ENCODE measurements at regions not wholly inside any gene's neighbourhood (a gene's known extent, or its start where the extent isn't known, plus 50 kb on each side); places are given as distances from the start of the nearest gene placed in this dataset.

GRCh38 chr2:18704276-18704675 lies 114.9 kb upstream of the NT5C1B start:
- no peak for TF ChIP-seq CREB1 (IDR thresholded peaks at IDR 0.05; ENCODE audit: low read depth)
- no peak for TF ChIP-seq YY1 (IDR thresholded peaks at IDR 0.05; ENCODE audit: low read depth)
- TF ChIP-seq TAF1 (IDR thresholded peaks at IDR 0.05; ENCODE audit: low read depth) = no peak
- TF ChIP-seq EGR1 (IDR thresholded peaks at IDR 0.05) = no peak
- no peak for TF ChIP-seq USF1 (IDR thresholded peaks at IDR 0.05)

- no peak for TF ChIP-seq TAF1 (IDR thresholded peaks at IDR 0.05; ENCODE audit: low read depth)
- no peak for TF ChIP-seq RAD21 (IDR thresholded peaks at IDR 0.05; ENCODE audit: low read depth)
- TF ChIP-seq TCF12 (IDR thresholded peaks at IDR 0.05; ENCODE audit: low read depth) = no peak
- TF ChIP-seq CREB1 (IDR thresholded peaks at IDR 0.05; ENCODE audit: low read depth) = no peak
- TF ChIP-seq YY1 (IDR thresholded peaks at IDR 0.05; ENCODE audit: low read depth) = no peak
- TF ChIP-seq ZBTB7A (IDR thresholded peaks at IDR 0.05; ENCODE audit: low read depth) = no peak
- no peak for TF ChIP-seq TEAD4 (IDR thresholded peaks at IDR 0.05)
- no peak for TF ChIP-seq CEBPB (IDR thresholded peaks at IDR 0.05)
- TF ChIP-seq FOXM1 (IDR thresholded peaks at IDR 0.05; ENCODE audit: borderline replicate concordance, low read depth) = no peak
- TF ChIP-seq NFIC (IDR thresholded peaks at IDR 0.05) = no peak
- TF ChIP-seq EGR1 (IDR thresholded peaks at IDR 0.05) = no peak
These were observed 114.2 kb upstream of the NT5C1B start for GRCh38 chr2:18703555-18703954.

GRCh38 chr2:18701981-18702380 lies 112.6 kb upstream of the NT5C1B start:
- no peak for TF ChIP-seq USF1 (IDR thresholded peaks at IDR 0.05)

GRCh38 chr2:18701546-18701945 lies 112.2 kb upstream of the NT5C1B start:
- TF ChIP-seq, protein P1, sequence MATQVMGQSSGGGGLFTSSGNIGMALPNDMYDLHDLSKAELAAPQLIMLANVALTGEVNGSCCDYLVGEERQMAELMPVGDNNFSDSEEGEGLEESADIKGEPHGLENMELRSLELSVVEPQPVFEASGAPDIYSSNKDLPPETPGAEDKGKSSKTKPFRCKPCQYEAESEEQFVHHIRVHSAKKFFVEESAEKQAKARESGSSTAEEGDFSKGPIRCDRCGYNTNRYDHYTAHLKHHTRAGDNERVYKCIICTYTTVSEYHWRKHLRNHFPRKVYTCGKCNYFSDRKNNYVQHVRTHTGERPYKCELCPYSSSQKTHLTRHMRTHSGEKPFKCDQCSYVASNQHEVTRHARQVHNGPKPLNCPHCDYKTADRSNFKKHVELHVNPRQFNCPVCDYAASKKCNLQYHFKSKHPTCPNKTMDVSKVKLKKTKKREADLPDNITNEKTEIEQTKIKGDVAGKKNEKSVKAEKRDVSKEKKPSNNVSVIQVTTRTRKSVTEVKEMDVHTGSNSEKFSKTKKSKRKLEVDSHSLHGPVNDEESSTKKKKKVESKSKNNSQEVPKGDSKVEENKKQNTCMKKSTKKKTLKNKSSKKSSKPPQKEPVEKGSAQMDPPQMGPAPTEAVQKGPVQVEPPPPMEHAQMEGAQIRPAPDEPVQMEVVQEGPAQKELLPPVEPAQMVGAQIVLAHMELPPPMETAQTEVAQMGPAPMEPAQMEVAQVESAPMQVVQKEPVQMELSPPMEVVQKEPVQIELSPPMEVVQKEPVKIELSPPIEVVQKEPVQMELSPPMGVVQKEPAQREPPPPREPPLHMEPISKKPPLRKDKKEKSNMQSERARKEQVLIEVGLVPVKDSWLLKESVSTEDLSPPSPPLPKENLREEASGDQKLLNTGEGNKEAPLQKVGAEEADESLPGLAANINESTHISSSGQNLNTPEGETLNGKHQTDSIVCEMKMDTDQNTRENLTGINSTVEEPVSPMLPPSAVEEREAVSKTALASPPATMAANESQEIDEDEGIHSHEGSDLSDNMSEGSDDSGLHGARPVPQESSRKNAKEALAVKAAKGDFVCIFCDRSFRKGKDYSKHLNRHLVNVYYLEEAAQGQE (IDR thresholded peaks at IDR 0.05; ENCODE audit: low read depth) = no peak
- no peak for TF ChIP-seq CEBPB (IDR thresholded peaks at IDR 0.05)
- TF ChIP-seq RAD21 (IDR thresholded peaks at IDR 0.05; ENCODE audit: low read depth) = no peak
- no peak for TF ChIP-seq TAF1 (IDR thresholded peaks at IDR 0.05; ENCODE audit: low read depth)
- TF ChIP-seq FOXM1 (IDR thresholded peaks at IDR 0.05; ENCODE audit: borderline replicate concordance, low read depth) = no peak
- no peak for TF ChIP-seq MAX (IDR thresholded peaks at IDR 0.05)
- no peak for TF ChIP-seq TCF12 (IDR thresholded peaks at IDR 0.05; ENCODE audit: low read depth)
- no peak for TF ChIP-seq TEAD4 (IDR thresholded peaks at IDR 0.05)
- no peak for TF ChIP-seq YY1 (IDR thresholded peaks at IDR 0.05; ENCODE audit: low read depth)
- TF ChIP-seq NFIC (IDR thresholded peaks at IDR 0.05) = no peak
- TF ChIP-seq EP300 (IDR thresholded peaks at IDR 0.05; ENCODE audit: borderline replicate concordance) = no peak
- no peak for TF ChIP-seq ZBTB7A (IDR thresholded peaks at IDR 0.05; ENCODE audit: low read depth)
- no peak for TF ChIP-seq USF1 (IDR thresholded peaks at IDR 0.05)

GRCh38 chr2:18690342-18690741 lies 101.0 kb upstream of the NT5C1B start:
- TF ChIP-seq, protein P1 (IDR thresholded peaks at IDR 0.05; ENCODE audit: low read depth) = no peak
- TF ChIP-seq RAD21 (IDR thresholded peaks at IDR 0.05; ENCODE audit: low read depth) = no peak
- TF ChIP-seq YY1 (IDR thresholded peaks at IDR 0.05; ENCODE audit: low read depth) = no peak
- no peak for TF ChIP-seq FOXM1 (IDR thresholded peaks at IDR 0.05; ENCODE audit: borderline replicate concordance, low read depth)
- TF ChIP-seq TEAD4 (IDR thresholded peaks at IDR 0.05) = no peak
- no peak for TF ChIP-seq TAF1 (IDR thresholded peaks at IDR 0.05; ENCODE audit: low read depth)
- TF ChIP-seq CREB1 (IDR thresholded peaks at IDR 0.05; ENCODE audit: low read depth) = no peak
- TF ChIP-seq USF1 (IDR thresholded peaks at IDR 0.05) = no peak
- no peak for TF ChIP-seq CEBPB (IDR thresholded peaks at IDR 0.05)
- no peak for TF ChIP-seq NFIC (IDR thresholded peaks at IDR 0.05)
- TF ChIP-seq ZBTB7A (IDR thresholded peaks at IDR 0.05; ENCODE audit: low read depth) = no peak
- TF ChIP-seq MAX (IDR thresholded peaks at IDR 0.05) = no peak
- no peak for TF ChIP-seq EGR1 (IDR thresholded peaks at IDR 0.05)
